Stimulated activated naive CD4-positive, alpha-beta T cell (primary cell): ENCODE measurements at regions not wholly inside any gene's neighbourhood (a gene's known extent, or its start where the extent isn't known, plus 50 kb on each side); places are given as distances from the start of the nearest gene placed in this dataset.

Source experiments
- DNase-seq, 6 experiments: peaks; one replicate each; lab custom pipeline; 2025; lab: John Stamatoyannopoulos, UW

DNA sequence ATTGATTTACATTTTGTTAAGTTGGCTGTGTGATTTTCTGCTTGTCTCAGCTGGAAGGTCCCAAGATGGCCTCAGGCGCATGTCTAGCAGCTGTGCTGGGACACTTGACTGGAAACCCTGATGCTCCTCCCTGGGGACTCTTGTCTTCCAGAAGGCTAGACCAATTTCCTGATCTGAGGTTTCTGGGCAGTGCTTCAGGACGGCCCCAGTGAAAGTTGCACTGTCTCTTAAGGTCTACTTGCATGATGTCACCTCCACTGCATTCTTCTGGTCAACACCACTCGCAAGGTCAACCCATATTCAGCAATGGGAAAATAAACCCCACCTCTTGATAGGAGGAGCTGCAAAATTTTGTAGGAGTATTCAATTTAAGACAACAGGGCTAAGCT is 116.0 kb downstream of the SALL1 start:
- DNase-seq = no peak

DNA sequence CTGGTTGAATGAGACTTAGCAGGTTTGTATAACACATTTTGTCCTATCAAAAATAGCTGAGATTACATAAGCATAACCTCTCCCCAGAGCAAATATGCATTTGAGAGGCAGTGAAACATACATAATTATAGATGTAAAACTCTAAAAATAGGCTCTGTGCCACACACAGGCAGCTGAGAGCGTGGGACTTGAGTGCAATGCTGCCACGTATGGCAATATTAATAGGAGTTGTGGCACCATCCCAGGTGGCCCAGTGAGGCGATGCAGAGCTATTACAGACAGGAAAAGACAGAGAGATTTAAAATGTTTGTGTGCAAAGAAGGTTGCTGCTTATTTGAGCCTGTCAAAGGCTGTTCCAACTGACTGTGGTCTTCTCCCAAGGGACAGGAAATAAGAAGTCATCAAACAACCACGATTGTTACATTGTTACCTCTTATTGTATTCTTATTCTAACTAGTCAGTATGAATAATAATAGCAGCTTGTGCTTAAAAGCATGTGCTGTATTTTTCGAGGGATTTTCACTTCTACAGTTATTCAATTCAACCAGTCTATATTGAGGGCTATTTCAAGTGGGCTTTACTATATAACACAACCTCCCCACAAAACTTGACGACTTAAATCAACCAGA is 116.5 kb downstream of the SALL1 start:
- DNase-seq = no peak

DNA sequence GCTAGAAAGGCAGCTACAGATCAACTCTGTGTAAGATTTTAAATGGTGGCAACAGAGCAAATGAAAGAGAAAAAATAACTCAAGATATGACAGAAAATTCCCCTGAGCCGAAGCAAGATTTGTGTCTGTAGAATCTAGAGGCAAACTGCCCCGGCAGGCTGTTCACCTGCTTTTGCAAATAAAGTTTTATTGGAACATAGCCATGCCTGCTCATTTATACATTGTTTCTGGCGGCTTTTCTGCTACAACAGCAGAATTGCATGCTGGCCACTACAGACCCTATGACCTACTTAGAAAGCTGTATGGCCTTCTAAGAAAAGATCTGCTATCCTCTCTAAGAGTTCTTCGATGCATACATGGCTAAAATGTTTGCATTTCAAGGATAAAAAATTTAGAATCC is 119.5 kb downstream of the SALL1 start:
- no peak for DNase-seq

DNA sequence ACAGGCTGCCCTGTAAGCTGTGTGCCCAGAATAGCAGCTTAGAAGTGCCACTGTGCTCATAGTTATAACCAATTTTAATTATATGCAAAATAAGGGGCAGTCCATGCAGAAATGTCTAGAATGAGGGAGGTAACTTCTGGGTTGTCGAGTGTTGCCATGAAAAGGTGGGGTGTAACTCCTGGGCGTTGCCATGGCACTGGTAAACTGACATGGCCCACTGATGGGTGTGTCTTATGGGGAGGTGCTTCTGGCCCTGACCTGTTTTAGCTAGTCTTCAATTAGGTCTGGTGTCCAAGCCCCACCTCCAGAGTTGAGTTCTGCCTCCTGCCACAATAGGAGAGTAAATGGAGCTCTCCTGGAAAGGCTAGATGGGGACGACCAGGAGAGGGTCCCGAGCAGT is 120.6 kb downstream of the SALL1 start:
- no peak for DNase-seq

DNA sequence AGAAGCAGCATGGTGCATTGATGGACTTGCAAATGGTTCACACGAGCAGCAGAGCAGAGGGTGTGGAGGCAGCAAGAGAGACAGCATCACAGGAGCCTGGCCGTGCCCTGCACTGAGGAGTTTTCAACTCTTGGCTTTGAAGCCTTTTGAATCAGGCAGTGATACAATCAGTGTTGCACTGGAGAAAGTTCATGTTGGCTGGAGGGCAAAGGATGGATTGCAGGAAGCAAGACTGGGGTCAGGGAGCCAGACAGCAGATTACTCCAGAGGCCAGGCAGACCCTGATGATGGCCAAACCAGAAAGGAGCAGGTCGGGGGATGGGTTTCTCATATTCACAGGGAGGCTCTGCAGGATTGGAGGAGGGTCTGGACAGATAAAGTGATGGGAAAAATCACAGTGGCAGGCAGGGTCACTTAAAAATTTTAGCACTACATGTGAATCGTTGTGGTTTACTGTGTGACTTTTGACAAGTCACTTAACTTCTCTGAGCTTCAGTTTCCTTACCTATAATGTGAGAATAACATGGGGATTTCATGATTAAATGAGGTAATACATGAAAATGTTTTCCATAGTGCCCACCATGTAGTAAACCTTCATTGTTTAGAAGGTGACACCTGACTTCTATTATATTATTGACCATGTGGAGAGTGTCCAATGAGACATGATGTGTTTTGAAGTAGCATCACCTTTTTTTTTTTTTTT is 125.3 kb downstream of the SALL1 start:
- no peak for DNase-seq

DNA sequence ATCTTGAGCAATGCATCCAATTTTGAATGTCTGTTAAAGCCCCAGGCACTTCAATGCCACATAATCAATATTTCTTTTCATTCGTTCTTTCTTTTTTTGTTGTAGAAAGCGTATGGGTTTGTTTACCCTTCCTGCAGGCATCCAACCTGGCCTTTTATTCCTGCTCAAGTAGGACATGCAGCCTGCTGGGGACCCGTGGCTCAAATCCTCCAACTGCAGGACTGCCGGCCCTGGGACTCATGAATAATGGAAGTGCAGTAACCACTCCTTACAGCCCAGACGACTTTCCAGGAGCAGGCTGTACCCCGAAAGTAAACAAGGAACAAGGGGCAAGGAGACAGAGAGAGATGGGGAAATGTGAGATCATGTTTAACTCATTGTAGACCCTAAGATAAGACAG is 126.4 kb downstream of the SALL1 start:
- no peak for DNase-seq

DNA sequence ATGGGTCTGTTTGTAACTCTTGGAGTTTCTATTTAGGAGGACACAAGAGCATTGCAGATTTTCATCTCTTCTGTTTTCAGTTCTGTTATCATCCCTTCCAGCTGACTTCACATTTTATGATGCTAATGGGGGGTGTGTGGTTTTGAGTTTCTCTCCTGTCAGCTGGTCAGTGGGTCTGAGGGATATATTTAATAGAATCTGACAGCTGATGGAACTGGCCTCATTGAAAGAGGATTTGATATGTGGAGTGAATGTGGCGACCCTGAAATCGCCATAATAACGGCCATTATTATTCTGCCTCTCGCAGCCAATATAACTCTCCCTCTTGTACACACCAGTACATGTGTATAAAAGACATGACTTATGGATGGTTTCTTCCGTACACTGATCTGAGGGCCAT is 128.1 kb downstream of the SALL1 start:
- no peak for DNase-seq

DNA sequence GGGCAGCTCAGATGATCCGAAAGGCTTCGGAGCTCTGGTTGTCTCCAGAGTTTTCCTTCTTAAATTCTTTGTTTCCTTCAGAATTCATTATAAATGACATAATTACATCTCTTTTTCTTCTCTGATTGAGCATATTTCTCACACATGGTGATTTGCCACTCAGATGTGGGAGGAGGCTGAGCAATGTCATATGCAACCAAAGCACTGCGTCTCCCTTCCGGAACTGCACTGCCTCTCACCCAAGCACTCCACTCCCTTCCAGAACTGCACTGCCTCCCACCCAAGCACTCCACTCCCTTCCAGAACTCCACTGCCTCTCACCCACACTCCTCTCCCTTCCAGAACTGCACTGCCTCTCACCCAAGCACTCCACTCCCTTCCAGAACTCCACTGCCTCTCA is 131.5 kb downstream of the SALL1 start:
- DNase-seq = no peak

DNA sequence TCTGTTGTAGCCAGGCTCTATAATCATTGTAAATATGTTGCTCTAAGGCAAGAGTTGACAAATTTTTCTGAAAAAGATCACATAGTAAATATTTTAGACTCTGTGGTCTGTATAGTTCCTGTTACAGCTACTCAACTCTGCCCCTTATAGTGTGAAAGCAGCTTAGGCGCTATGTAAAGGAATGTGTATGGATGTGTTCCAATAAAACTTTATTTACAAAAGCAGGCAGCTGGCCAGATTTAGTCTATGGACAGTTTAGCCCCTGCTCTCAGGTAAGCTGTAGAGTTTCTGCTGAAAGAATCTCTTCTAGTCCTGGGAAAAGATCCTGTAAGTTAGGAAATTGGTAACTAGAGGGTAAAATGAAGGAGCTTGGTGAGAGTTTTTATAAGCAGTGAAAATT is 133.1 kb downstream of the SALL1 start:
- no peak for DNase-seq

DNA sequence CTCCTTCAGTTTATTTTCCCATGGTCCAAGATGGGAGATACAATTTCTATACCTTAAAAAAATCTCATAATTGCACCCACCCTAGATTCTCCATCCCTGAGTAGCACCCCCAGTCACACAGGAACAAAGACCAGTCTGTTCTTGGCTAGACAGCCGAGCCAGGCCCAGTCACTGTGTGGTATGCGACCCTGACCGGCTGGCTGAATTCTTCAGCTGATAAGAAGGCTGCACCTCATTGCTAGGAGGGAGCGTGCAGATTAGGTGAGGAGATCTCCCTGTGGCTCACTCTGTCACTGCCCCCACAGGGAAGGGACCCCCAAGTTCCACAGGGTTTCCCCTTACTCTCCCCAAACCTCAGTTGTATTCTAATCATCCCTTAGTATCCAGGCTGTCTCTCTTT is 138.7 kb downstream of the SALL1 start:
- no peak for DNase-seq

DNA sequence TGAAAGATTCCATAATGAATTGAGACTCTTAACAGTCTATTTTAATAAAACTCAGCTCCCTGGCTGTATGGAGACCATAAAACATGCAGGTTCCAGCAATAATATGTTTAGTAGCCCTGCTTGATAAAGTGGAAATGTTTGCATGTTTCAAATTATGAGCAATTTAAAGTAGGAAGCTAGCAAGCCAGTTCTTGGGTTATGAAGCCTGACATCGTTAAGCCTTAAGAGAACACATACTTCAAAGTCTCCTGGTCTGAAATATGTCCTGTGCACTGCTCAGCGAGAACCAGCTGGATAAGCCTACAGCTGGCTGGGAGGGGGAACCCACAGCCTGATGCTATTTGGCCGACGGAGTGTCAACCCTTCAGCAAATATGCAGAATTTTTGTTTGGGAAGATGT is 140.3 kb downstream of the SALL1 start:
- DNase-seq = no peak

DNA sequence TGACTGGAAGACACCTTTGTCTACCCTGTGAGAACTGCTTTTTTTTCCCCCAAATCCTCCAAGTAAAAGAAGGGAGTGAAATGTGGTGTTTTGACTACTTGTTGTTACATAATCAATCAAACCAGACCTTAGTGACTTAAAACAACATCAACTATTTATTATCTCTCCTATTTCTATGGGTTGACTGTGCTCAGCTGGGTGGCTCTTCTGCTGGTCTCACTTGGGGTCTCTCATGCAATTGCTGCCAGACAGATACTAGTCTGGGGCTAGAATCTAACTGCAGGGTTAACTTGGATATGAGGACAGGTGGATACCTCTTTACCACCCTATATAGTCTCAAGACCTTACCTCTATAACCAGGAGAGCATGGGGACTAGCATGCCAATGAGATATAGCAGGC is 141.3 kb downstream of the SALL1 start:
- DNase-seq = no peak

DNA sequence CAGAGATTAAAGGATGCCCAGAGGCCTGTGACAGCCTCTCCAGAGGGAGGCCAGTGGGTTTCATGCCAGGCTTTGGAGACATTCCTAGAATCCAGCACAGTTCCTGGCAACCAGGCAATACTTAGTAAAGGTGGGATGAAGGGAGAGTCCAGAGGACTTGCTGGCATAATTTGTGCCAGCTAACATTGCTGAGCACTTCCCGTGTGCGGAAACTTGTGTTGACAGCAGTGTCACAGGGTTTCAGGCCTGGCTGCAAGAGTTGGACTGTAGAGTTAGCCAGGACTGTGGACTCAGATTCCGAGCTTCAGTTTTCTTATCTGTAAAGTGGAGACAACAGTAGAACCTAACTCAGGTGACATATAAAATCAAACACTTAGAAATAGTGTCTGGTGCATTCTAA is 141.7 kb downstream of the SALL1 start:
- DNase-seq = no peak

DNA sequence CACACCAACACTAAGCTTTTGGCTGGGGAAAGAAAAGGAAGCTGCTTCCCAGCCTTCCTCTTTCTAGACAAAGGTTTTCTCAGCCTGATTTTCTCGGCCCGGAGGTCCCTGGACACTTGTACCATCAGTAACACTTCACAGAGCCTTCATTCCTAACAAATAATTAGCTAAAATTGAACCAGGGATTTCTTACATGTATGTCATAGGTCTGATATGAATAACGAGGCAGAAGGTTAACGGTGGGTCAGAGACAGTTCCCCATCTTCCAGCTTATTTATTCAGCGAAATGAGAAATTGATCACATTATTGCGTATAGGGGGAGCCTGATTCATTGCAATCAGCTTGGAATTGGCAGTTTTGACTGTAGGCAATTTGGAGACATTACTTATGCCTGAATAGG is 142.5 kb downstream of the SALL1 start:
- no peak for DNase-seq

DNA sequence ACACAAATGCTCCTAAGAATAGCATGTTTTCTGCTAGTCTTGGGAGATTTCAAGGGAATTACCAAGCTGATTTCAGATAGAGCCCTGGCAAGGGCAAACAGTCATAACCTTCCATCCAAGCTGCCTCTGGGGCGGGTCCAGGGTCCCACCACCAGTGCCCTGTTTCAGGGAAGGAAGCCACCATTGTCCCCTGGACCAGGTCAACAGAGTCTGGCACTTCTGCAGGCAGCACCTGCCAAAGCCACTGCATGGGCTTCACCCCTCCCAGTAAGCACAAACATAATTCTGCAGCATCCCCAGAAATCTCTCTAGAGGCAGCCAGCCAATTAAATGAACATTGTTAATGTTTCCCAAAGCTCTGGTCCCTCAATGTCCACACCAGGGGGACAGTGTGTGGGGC is 143.0 kb downstream of the SALL1 start:
- no peak for DNase-seq

DNA sequence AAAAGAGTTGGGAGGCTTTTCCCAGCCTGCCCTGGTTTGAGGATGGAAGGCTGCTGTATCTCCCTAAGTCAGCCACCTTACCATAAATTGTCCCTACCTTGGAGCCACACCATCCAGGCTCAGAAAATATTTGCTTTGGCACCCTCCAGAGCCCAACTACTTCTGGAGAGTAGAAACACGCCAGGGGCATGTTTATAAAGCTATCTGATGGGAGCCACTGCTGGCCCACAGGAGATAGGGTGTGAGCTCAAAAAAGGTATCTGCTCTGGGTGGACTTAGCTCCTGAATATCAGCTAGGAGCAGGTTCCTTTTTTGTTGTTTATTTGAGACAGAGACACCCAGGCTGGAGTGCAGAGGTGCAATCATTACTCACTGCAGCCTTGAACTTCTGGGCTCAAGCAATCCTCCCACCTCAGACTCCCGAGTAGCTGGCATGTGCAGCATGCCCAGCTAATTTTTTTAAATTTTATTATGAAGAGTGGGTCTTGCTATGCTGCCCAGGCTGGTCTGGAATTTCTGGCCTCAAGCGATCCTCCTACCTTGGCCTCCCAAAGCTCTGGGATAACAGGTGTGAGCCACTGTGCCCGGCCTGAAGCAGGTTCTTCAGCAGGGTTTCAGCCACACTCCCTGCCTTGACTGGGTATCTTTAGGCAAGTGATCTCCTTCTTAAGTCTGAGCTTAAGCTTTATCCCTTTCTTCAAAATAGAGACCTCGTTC is 147.1 kb downstream of the SALL1 start:
- DNase-seq = no peak

DNA sequence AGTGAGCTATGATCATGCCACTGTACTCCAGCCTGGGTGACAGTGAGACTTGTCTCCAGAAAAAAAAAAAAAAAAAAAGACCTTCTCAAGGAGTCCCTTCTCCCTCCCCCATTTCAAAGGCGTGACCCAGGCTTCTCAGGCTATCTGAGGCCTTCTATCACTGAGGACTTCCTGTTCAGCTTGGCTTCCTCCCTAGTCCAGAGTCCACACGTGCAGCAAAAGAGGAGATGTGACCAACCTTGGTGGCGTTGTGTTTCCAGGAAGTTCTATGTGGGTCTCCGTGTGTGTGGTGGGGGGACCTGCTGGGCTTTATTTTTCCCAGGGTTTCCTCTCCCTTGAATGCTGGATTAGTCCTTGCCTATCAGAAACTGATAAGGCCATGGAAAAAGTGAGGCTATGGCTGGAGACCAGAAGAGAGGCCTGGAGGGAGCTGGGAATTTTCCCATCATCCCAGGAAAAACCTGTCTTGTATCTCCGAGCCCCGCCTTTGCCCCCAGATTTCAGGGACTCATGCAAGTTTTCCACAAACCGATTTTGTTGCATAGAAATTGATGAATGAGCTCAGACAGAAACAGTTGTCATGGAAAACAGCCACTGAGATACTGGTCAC is 148.1 kb downstream of the SALL1 start:
- DNase-seq = no peak

DNA sequence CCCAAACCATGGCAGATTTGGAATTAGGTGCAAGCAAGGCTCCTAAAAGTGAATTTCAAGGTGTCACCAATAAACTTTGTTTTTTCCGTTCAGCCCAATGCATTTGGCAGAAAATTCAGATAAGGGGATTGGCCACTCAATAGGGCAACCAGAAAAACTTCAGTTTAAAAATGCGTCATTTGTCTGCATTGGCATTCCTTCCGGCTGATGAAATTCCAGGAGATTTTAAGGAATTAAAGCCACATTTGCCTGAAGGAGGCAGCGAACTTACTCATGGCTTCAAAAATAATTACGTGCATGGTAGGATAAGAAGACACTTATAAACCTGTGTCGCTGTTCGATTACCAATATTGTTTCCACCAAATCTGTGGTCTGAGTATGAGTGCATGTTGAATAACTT is 151.9 kb downstream of the SALL1 start:
- DNase-seq = no peak

DNA sequence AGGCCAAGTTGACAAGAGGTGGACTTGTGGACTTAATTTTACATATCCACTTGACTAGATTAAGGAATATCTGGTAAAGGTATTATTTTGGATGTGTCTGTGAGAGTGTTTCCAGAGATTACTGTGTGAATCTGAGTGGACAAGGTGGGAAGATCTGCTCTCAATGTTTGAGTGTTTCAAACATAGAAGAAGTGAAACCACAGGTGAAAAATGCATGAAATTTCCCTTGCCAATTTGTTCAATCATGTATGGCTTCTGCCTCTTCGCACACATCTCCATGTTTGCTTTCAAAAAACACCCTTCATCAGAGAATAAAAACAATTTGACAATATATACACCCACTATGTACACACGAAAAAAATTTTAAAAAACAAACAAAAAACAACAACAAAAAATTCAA is 152.7 kb downstream of the SALL1 start:
- DNase-seq = no peak

DNA sequence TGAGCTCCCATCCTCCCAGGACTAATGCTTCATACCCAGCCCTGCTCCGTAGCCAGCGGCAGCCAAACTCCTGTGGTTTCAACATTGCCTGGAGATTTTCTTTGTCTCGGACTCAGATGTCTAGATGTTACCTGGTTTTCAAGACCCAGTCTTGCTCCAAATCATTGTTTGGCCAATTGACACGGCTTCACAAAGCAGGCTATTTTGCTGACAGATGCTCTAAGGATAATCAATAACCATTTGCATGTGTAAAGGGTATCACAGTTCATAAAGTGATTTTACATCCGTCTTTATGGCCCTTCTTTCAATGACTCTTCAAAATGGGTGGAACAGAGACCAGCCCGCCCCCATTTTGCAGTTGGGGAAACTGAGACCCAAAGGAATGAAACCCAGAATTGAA is 153.4 kb downstream of the SALL1 start:
- no peak for DNase-seq

DNA sequence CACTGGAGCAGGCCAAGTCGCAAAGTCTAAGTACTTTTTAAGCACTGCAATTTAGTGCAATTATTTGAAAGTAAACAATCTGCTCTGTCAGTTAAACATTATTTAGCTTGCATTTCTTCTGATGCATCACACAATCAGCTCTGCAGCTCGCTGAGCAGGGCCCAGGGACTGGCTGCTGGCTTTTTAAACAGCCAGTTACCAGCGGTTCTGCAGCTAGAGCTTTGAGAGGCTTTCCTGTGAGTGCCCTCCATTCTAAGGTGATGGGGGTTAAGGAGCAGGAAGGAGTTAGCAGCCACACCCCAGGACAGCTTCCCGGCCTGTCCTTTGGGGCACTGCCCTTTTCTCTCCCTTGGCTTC is 154.3 kb downstream of the SALL1 start:
- no peak for DNase-seq

DNA sequence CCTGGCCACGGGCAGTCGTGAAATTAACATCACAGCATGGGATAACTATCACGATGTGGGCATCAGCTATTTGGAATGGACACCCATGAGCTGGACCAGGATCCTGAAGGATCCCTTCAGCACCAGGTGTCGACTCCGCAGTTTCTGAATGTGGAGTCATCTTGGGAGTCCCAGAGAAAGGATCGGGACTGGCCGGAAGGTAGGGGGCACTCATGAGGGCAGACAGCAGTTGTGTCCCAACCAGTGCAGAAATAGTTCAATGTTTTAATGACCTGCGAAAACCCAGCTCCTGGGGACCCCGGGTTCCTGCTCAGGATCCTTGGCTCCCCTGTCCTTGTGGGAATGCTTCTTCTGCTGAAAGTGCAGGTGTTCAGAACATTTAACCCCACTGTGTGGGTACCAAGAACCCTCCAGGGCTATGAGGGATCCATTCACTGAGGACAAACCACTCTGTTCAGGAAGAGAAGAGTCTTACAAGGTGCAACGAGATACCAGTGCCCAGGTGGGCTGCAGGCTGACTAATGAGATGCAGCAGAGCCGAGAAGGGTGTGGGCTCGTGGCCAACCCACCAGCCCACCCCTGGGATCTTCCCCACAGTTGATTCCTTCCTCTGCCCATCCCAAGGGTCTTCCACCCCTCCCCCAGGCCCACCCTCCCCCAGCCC is 154.8 kb downstream of the SALL1 start:
- DNase-seq = no peak

DNA sequence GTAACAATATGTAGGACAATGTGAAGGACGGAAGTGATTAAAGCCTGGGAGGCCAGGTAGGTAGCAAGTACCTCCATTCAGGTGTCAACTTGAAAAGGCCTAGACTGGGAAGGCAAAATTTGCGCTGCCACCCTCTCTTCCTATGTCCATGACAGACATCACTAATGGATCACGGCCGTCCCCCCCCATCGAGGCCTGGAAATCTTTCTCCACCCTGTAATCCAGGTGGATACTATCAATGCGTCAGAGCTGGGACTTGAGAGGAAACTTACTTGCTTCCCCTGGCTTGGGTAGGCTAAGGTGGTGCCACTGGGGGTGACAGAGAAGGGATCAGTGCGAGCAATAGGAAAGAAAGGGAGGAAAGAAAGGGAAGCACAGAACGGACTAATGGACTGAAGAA is 156.1 kb downstream of the SALL1 start:
- DNase-seq = no peak
